HG02870 (cell line): ENCODE measurements at regions not wholly inside any gene's neighbourhood (a gene's known extent, or its start where the extent isn't known, plus 50 kb on each side); places are given as distances from the start of the nearest gene placed in this dataset.

Experiments
- ATAC-seq: cut with Tn5 transposase; IDR thresholded peaks from one replicate; pipeline ENCODE4 v1.9.1; 2021; ENCODE audit warnings: mild to moderate bottlenecking, moderate library complexity; ENCODE audit not compliant: unreplicated experiment

DNA sequence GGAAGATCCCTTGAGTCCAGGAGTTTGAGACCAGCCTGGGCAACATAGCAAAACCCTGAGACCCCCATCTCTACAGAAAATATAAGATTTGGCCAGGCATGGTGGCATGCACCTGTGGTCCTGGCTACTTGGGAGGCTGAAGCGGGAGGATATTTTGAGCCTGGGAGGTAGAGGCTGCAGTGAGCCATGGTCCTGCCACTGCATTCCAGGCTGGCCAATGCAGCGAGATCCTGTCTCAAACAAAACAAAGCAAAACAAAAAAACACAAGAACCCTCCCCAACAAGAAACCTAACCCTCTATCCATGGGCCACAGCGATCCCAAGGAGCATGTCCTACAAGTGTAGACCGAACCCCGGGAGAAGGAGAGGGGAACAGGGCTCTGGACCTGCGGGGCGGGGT is 133.3 kb downstream of the MGAT5B start:
- ATAC-seq: no peak

DNA sequence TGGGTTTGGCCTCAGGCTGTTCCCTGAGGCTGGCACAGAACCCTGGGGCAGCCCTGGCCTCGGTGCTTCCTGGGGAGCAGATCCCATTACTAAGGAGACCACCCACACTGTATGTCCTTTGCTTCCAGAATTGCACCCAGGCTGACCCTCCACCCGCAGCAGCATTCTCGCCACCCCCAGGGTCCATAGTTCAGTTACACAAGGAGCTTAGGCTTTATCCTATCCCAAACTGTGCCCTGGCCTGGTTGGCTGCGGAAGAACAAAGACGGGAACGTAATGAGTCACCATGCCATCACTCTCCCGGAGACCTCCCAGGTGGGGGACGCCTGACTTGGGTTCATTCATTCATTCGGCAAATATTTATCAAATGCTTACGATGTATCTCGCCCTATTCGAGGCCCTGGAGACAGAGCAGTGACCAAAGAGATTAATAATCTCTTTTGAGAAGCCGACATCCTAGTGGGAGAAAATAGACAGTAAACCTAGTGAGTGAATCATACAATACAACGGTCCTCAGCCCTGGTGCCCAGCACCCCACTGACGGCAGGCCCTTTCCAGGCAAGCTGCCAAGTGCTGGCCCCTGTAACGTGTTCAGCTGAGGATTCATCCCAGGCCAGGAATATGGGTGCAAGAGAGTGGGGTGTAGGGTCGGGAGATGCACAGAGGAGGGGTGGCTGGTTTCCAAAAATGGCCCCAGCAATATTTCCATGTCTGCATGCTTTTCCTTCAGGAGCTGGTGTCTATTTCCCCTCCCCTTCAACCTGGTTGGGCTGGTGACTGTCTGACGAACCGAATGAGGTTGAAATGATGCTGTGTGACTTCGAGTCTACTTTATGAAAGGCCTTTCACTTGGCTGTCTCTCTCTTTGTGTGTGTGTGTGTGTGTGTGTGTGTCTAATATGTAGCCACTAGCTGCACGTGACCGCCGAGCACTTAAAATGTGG is 134.2 kb downstream of the MGAT5B start:
- ATAC-seq: no peak

DNA sequence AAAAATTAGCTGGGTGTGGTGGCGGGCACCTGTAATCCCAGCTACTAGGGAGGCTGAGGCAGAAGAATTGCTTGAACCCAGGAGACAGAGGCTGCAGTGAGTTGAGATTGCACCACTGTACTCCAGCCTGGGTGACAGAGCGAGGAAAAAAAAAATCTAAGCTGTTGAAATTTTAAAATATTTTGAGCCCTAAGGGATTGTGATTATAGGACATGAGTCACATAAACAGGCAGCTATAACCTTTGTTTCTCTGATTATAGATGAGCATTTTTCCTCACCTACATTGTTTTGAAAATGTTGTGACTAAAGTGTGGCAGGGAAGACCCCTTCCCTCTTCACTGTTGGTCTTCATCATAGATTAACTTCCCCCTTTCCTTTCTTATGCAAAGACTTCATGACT is 135.5 kb downstream of the MGAT5B start:
- no peak for ATAC-seq

DNA sequence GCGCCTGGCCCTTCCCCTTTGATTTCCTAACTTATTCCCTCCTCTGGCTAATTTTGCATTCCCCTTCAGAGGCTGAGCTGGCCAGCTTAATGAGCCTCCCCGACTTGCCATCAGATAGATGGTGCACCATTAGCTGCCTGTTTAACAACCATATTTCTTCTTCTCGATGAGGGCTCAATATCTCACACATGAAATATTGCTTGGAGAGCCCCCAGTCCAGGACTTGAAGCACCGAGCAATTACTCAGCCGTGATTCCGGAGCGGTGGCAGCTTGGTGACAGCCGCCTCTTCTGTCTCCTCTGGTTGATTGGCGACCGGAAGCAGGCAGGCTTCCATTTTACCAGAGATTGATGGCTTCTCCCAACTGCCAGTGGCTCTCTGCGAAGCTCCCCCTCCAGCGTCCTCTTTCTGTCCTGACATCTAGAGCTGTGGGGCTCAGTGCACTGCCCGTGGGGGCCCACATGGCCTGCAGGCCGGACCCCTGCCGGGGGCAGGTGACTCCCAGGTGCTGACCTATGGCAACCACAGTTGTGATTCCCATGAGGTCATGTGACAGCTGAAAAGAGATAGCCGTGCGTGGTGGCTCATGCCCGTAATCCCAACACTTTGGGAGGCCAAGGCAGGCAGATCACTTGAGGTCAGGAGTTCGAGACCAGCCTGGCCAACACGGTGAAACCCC is 133.7 kb upstream of the SEC14L1 start:
- ATAC-seq: no peak

DNA sequence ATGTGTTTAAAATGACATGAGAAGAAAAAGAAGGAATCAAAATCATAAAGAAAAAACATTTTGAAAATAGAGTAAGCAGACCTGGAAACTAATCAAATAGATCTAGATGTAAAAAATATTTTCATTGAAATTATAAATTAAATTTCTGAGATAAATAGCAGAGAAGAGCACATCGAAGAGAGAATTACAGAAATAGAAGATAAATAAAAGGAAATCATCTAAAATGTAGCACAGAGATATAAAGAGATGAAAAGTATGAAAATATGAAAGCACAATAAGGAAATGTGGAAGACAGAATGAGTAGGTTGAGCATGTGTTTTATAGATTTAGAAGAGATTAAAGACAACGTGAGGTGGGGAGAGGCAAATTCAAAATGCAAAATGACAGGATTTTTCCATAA is 130.9 kb upstream of the SEC14L1 start:
- no peak for ATAC-seq

DNA sequence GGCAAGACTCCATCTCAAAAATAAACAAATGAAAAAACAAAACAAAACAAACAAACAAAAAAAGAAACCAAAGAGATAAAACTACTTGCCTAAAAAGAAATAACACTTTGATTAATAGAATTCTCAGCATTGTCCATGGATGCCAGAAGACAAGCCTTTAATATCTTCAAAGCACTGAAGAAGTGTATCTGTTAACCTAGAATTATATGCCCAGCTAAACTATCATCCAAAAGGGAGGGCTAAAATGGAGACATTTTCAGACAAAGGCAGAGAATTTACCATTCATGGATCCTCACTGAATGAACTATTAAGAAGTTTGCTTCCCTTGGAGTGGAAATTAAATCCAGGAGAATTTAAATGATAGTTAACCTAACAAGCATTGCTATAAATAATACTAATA is 130.1 kb upstream of the SEC14L1 start:
- no peak for ATAC-seq

DNA sequence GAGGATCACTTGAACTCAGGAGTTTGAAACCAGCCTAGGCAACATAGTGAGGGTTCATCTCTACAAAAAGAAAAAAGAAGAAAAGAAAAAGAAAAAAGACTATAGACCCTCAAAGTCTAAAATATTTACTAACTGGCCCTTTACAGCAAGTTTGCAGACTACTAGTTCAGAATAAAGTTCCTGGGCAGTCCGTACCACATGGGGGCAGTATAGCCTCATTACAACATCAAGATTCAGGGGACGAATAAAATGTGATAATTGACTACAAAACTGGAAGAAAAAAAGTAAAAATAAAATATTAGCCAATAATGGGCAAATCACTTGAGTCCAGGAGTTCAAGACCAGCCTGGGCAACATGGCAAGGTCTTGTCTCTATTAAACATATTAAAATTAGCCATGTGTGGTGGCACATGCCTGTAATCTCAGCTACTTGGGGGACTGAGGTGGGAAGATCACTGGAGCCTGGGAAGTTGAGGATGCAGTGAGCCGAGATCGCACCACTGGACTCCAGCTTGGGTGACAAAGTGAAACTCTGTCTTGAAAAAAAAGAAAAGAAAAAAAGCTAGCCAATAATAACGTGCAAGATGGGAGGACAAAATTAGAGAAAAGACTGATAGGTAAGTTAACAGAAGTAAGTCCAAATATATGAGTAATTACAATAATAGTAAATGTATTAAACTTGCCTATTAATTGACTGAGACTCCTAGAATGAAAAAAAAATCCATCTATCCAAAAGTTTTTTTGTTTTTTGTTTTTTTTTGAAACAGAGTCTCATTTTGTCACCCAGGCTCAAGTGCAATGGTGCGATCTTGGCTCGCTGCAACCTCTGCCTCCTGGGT is 129.4 kb upstream of the SEC14L1 start:
- ATAC-seq: no peak

DNA sequence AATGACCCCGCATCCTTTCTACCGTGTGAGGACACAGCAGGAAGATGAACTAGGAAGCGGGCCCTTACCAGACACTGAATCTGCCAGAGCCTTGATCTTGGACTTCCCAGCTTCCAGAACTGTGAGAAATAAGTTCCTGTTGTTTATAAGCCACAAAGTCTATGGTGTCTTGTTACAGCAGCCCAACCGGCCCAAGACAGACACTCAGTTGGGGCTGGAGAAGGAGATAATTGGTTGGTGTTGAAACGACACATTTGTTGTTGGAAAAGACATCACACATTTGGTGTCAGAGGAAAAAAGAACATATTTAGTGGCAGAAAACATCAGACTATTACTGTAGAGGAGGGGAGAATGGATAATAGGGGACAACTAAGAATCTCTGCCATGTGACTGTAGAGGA is 122.3 kb upstream of the SEC14L1 start:
- ATAC-seq: no peak

DNA sequence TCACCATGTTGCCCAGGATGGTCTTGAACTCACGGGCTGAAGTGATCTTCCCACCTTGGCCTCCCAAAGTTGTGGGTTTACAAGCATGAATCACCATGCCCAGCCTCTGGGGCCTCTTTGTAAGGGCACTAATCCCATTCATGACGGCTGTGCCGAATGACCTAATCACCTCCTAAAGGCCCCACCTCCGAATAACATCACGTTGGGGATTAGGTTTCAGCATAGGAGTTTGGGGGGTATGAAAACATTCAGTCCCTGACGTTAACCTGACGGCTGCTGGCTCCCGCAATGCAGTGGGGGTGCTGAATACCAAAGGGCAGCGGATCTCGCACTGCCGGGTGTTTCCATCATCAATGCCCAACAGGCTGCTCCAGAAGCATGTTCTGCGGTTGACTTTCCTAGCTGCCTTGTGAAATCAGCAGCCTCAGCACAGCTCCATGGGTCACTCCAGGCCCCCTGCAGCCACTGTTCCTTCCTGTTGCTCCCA is 120.8 kb upstream of the SEC14L1 start:
- ATAC-seq: no peak

DNA sequence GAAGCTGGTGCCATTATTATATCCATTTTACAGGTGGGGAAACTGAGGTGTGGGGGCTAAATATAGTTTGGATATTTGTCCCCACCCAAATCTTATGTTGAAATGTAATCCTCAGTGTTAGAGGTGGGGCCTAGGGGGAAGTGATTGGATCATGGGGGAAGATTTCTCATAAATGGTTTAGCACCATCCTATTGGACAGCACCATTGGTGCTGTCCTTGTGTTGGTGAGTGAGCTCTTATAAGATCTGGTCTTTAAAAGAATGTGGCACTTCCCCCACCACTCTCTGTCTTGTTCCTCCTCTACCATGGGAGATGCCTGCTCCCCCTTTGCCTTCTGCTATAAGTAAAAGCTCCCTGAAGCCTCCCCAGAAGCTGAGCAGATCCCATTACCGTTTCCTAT is 119.8 kb upstream of the SEC14L1 start:
- no peak for ATAC-seq

DNA sequence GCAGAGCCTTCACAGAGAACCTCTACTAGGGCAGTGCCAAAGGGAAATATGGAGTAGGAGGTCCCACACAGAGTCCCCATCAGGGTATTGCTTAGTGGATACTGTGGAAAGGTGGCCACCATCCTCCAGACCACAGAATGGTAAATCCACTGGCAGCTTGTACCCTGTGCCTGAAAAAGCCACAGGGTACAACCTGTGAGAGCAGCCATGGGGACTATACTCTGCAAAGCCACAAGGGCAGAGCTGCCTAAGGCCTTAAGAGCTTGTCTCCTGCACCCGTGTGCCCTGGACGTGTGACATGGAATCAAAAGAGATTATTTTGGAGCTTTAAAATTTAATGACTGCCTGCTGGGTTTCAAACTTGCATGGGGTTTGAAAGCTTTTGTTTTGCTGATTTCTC is 118.0 kb upstream of the SEC14L1 start:
- no peak for ATAC-seq

DNA sequence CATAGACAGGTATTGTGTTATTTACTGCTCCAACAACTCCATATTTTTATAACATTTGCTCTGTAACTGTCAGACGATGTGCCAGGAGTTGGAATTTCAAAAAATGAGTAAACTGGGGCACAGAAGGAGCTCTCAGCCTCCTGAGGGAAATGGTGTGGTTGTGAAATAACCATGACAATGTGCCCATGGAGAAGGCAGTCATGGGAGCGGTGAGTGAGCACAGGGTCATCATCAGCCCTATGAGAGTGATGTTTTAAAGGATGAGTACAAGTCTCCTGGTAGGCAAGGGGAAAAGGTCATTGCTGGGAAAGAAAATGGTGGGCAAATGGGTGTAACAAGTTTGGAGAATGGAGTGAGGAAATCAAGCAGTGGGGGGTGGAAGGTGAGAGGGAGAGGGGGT is 115.0 kb upstream of the SEC14L1 start:
- no peak for ATAC-seq

DNA sequence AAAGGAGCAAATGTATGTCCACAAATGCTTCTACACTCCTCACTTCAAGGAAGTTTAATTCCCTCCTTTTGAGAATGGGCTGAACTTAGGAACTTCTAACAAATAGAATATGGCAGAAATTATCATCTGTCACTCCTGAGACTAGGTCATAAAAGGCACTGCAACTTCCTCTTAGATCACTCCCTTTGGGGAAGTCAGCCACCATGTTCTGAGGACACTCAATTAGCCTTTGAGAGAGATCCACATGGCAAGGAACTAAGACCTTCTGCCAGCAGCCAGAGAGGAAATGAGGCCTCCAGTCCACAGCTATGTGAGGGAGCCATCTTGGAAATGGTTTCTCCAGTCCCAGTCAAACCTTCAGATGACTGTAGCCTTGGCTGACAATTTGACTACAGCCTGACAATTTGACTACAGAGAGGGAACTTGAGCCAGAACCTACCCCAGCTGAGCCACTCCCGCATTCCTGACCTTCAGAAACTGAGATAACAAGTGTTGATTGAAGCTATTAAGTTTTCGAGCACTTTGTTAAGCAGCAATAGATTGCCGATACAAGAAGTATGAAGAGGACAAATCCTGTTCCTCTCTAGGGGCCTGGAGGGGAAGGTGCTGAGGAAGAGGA is 113.4 kb upstream of the SEC14L1 start:
- no peak for ATAC-seq

DNA sequence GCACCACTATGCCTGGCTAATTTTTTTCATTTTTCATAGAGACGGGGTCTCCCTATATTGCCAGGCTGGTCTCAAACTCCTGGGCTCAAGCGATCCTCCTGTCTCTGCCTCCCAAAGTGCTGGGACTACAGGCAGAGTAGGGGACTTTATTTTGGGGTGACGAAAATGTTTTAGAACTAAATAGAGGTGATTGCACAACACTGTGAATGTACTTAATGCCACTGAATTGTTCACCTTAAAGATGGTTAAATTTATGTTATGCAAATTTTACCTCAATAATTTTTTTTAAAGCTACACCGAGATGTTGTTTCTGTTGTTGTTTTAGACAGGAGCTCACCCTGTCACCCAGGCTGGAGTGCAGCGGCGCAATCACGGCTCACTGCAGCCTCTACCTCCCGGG is 111.9 kb upstream of the SEC14L1 start:
- ATAC-seq: no peak

DNA sequence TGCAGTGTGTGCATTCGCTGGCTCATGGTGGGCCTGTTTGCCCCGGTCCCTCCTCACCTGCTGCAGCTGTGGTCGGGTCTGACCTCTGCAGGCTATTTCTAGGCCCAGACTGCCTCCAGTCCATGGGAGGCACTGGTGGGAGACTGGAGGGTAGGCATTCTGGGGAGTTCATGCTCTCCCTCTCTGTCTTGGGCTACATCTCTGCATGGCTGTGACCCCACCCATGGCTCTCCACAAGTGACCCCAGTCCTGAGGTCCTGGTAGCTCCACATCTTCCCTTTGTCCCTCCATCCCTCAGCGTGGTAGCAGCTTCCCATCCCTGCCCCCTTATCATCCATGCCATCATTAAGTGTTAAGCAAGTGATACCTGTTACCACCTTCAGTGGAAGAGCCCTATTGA is 107.8 kb upstream of the SEC14L1 start:
- ATAC-seq: no peak

DNA sequence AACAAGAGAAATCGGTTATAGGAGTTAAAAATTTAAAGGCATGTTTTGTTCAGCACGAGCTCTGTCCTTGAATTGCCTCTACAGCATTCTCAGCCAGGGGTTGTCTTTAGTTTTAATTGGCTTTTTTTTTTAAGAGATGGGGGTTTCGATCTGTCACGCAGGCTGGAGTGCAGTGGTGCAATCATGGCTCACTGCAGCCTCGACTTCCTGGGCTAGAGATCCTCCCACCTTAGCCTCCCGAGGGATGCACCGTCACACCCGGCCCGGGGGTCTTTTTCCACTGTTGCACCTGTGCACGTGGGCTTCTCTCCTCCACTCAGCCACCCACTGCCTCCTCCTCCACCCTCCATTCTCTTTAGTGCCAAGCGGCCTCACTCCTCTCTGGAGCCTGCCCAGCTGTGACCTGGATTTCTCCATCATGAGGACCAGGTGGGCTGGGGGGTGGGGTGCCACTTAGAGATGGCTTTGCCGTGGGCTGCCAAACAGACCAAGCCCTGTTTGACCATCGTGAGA is 106.8 kb upstream of the SEC14L1 start:
- no peak for ATAC-seq

DNA sequence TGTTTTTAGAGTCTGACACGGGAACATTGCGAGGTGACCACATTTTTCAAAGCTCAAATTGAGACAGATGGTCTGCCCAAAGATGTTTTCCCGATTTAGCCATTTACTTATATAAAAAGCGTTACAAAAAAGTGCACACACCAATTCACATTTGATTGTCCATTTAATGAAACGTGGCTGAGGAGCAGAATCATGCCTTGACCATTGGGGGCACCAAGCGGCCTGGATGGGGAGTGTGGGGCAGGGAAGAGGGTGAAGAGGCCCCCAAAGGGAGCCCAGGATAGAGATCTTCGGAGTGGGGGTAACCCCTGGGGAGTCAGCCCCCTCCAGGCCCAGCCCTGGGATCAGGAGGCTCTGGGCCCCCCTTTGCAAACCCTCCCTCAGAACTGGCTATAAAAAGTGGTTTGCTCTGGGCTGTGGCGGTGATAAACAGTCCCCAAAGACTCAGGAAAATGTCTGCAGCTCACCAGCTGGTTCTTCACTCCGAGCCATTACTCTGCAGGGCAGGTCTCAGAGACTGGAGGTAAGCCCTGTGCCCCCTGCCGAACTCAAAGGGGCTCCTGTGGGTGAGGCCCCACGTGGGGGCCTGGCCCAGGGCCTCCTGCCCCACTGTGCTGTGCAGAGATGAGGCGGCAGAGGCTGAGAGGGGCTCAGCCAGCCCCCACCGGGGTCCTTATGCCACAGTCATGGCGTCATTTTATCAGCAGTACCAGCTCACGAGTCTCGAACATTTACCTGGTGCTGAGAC is 105.9 kb upstream of the SEC14L1 start:
- no peak for ATAC-seq

DNA sequence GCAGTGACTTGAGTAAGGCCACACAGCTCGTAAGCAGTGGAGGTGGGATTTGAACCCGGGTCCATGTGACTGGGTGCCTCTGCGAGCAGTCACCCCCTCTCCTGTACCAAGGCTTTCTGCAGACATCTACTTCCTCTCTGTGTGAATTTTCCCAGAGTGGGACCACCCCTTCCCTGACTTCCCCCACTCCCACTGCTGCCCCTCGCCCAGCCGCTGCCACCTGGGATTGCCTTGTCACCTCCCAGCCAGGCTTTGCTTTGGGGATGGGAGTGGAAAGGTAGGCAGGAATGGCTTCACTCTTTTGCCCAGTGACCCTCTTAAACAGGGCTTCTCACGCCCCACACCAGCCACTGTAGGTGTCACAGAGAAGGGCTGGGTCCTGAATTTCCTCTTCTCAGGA is 105.2 kb upstream of the SEC14L1 start:
- ATAC-seq: no peak

DNA sequence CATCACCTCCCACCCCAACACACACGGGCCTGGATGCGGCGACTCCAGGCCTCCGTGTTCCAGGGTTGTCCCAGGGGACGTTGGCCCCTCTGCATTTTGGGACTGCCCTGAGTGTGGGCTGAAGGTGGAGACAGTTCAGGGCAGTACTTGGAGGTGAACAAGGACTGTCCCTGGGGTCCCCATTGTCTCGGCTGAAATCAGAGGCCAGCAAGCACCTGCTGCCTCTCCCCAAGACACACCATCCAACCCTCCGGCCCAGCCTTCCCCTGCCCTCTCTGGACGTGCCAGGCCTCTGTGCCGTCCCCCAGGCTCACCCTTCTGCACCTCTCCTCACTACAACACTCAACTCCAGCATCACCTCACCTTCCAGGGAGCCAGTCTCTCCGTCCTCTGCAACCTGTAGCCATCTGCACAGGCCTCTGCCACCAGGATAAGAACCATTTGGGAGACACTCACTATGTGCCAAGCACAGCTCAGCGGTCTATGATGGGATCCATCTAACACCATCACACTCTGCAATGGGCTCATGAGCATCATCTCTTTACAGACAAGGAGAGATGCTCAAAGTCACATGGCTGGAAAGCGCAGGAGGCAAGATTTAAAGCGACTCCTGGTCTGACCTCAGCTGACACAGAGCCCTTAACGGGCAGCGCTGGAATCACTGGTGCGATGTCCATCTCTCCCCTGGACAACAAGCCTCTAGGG is 104.5 kb upstream of the SEC14L1 start:
- ATAC-seq: no peak
